Activated CD4-positive, alpha-beta T cell treated with anti-CD3 and anti-CD28 coated beads for 36 hours (primary cell): ENCODE measurements at regions not wholly inside any gene's neighbourhood (a gene's known extent, or its start where the extent isn't known, plus 50 kb on each side); places are given as distances from the start of the nearest gene placed in this dataset.
"Not testable (repeated sequence)": the region's sequence is repeated elsewhere in the genome, so short reads cannot be mapped to it uniquely, and the experiment has no call there.

ENCODE experiments used
- ATAC-seq: fragments of 200-7000 bp; cut with Tn5 transposase; one replicate; pipeline ENCODE4 v1.10.0; 2021; ENCODE audit warnings: mild to moderate bottlenecking, moderate library complexity
- CTCF ChIA-PET: fragments of 350-600 bp; sonication (Branson Sonifier 250); formaldehyde crosslinking; loops from one replicate; lab custom pipeline; 2021; ENCODE audit warnings: antibody characterized with exemption; lab: Charles Lee
- POLR2A ChIA-PET: fragments of 350-600 bp; sonication (Branson Sonifier 250); formaldehyde crosslinking; loops from one replicate; lab custom pipeline; 2021; ENCODE audit warnings: antibody characterized with exemption, inconsistent platforms; lab: Charles Lee
- DNase-seq: peaks from one replicate; pipeline ENCODE4 v3.0.0-alpha.2; 2020
- H3K27ac Mint-ChIP-seq: one replicate; pipeline ENCODE4 v1.8.0; 2021; ENCODE audit warnings: mixed read lengths
- H3K27me3 Mint-ChIP-seq: one replicate; pipeline ENCODE4 v1.8.0; 2021; ENCODE audit warnings: mixed read lengths
- H3K36me3 Mint-ChIP-seq: one replicate; pipeline ENCODE4 v1.8.0; 2021; ENCODE audit warnings: low read depth, mixed read lengths
- H3K4me1 Mint-ChIP-seq: one replicate; pipeline ENCODE4 v1.8.0; 2021; ENCODE audit warnings: mixed read lengths
- H3K4me3 Mint-ChIP-seq: one replicate; pipeline ENCODE4 v1.8.0; 2021; ENCODE audit warnings: mild to moderate bottlenecking, moderate library complexity, mixed read lengths
- H3K9me3 Mint-ChIP-seq: one replicate; pipeline ENCODE4 v1.8.0; 2021; ENCODE audit warnings: low read depth, mixed read lengths
- intact Hi-C, 2 experiments: fragments of 100-400 bp; cut with DNase I in 1 of 2; cut with micrococcal nuclease in 1 of 2; formaldehyde crosslinking; loops; one replicate each; pipeline versions ENCODE4 v1.14.2 to v1.15.1; 2022 to 2024; cut with DNase I, micrococcal nuclease

- ATAC-seq (no peak), DNase-seq (no peak)
- intact Hi-C loops, result no loop called here
- no peaks in the 10 kb centered on the region for H3K36me3 Mint-ChIP-seq
- no peaks in the 10 kb centered on the region for H3K27me3 Mint-ChIP-seq
- H3K4me1 Mint-ChIP-seq, result no peaks in the 10 kb centered on the region
- CTCF ChIA-PET, result interaction anchor here (0.7 kb wide), 1 partner anchor 20 kb away, joined by 3 read pairs; no protein-coding TSS in a partner anchor
- H3K27ac Mint-ChIP-seq, result no peak overlapping the region
- POLR2A ChIA-PET, result no interaction called here
- H3K4me3 Mint-ChIP-seq, result no peak overlapping the region
- no peaks in the 10 kb centered on the region for H3K9me3 Mint-ChIP-seq
These were observed 337.8 kb upstream of the PAPPA start for GRCh38 chr9:115815786-115816185.

- DNase-seq, POLR2A ChIA-PET, intact Hi-C loops, H3K4me1 Mint-ChIP-seq, CTCF ChIA-PET, H3K4me3 Mint-ChIP-seq, ATAC-seq, H3K27ac Mint-ChIP-seq, H3K27me3 Mint-ChIP-seq, H3K36me3 Mint-ChIP-seq, H3K9me3 Mint-ChIP-seq: not testable (repeated sequence)
These were observed 334.9 kb upstream of the PAPPA start for GRCh38 chr9:115818651-115819050.

GRCh38 chr9:115832031-115832430 lies 321.6 kb upstream of the PAPPA start:
- ChIA-PET CTCF (no interaction called here), POLR2A (no interaction called here)
- Mint-ChIP-seq H3K9me3 (no peaks in the 10 kb centered on the region), H3K27me3 (no peaks in the 10 kb centered on the region), H3K36me3 (no peaks in the 10 kb centered on the region), H3K4me1 (no peaks in the 10 kb centered on the region), H3K27ac (no peak overlapping the region), H3K4me3 (no peak overlapping the region)
- intact Hi-C loops, result no loop called here
- ATAC-seq (no peak), DNase-seq (no peak)

GRCh38 chr9:115837618-115838017 lies 316.0 kb upstream of the PAPPA start:
- Mint-ChIP-seq H3K4me3 (no peak overlapping the region), H3K36me3 (no peaks in the 10 kb centered on the region), H3K27ac (no peak overlapping the region), H3K4me1 (no peaks in the 10 kb centered on the region), H3K27me3 (no peaks in the 10 kb centered on the region), H3K9me3 (no peaks in the 10 kb centered on the region)
- DNase-seq, result no peak
- ATAC-seq, result no peak
- ChIA-PET CTCF (no interaction called here), POLR2A (no interaction called here)
- intact Hi-C loops, result no loop called here

- Mint-ChIP-seq H3K9me3 (no peaks in the 10 kb centered on the region), H3K4me1 (no peaks in the 10 kb centered on the region), H3K36me3 (no peaks in the 10 kb centered on the region), H3K27ac (no peak overlapping the region), H3K27me3 (no peaks in the 10 kb centered on the region), H3K4me3 (no peak overlapping the region)
- CTCF ChIA-PET, result no interaction called here
- DNase-seq, result no peak
- ATAC-seq, result no peak
- intact Hi-C loops, result no loop called here
- POLR2A ChIA-PET, result no interaction called here
These were observed 315.2 kb upstream of the PAPPA start for GRCh38 chr9:115838417-115838816.

GRCh38 chr9:115844433-115844832 lies 309.2 kb upstream of the PAPPA start:
- H3K27me3 Mint-ChIP-seq, H3K27ac Mint-ChIP-seq, H3K9me3 Mint-ChIP-seq, H3K36me3 Mint-ChIP-seq, DNase-seq, intact Hi-C loops, H3K4me1 Mint-ChIP-seq, CTCF ChIA-PET, ATAC-seq, POLR2A ChIA-PET, H3K4me3 Mint-ChIP-seq: not testable (repeated sequence)

- no peak overlapping the region for H3K4me3 Mint-ChIP-seq
- DNase-seq, result no peak
- H3K27me3 Mint-ChIP-seq, result no peaks in the 10 kb centered on the region
- no peak for ATAC-seq
- H3K27ac Mint-ChIP-seq, result no peak overlapping the region
- CTCF ChIA-PET, result no interaction called here
- H3K36me3 Mint-ChIP-seq, result no peaks in the 10 kb centered on the region
- intact Hi-C loops, result no loop called here
- no peaks in the 10 kb centered on the region for H3K9me3 Mint-ChIP-seq
- POLR2A ChIA-PET, result no interaction called here
- H3K4me1 Mint-ChIP-seq, result no peaks in the 10 kb centered on the region
These were observed 307.8 kb upstream of the PAPPA start for GRCh38 chr9:115845648-115846312.

GRCh38 chr9:115847216-115847615 lies 306.4 kb upstream of the PAPPA start:
- H3K4me1 Mint-ChIP-seq, result no peaks in the 10 kb centered on the region
- H3K27me3 Mint-ChIP-seq, result no peaks in the 10 kb centered on the region
- ChIA-PET POLR2A (no interaction called here), CTCF (no interaction called here)
- ATAC-seq (no peak), DNase-seq (no peak)
- no peaks in the 10 kb centered on the region for H3K9me3 Mint-ChIP-seq
- H3K4me3 Mint-ChIP-seq, result no peak overlapping the region
- H3K36me3 Mint-ChIP-seq, result no peaks in the 10 kb centered on the region
- intact Hi-C loops, result no loop called here
- no peak overlapping the region for H3K27ac Mint-ChIP-seq

GRCh38 chr9:115849679-115850412 lies 303.7 kb upstream of the PAPPA start:
- no peak for ATAC-seq
- no peaks in the 10 kb centered on the region for H3K27me3 Mint-ChIP-seq
- H3K9me3 Mint-ChIP-seq, result no peaks in the 10 kb centered on the region
- no peaks in the 10 kb centered on the region for H3K4me1 Mint-ChIP-seq
- no peak overlapping the region for H3K27ac Mint-ChIP-seq
- intact Hi-C loops, result no loop called here
- no peaks in the 10 kb centered on the region for H3K36me3 Mint-ChIP-seq
- no peak overlapping the region for H3K4me3 Mint-ChIP-seq
- no peak for DNase-seq
- POLR2A ChIA-PET, result no interaction called here
- CTCF ChIA-PET, result interaction anchor here (0.6 kb wide), 1 partner anchor 27 kb away, joined by 3 read pairs; no protein-coding TSS in a partner anchor

GRCh38 chr9:115850548-115851304 lies 302.9 kb upstream of the PAPPA start:
- ChIA-PET CTCF (interaction anchor here (0.6 kb wide), 1 partner anchor 27 kb away, joined by 3 read pairs; no protein-coding TSS in a partner anchor), POLR2A (no interaction called here)
- no peaks in the 10 kb centered on the region for H3K9me3 Mint-ChIP-seq
- no peaks in the 10 kb centered on the region for H3K36me3 Mint-ChIP-seq
- no peak for DNase-seq
- H3K27me3 Mint-ChIP-seq, result no peaks in the 10 kb centered on the region
- no peak overlapping the region for H3K4me3 Mint-ChIP-seq
- no peaks in the 10 kb centered on the region for H3K4me1 Mint-ChIP-seq
- H3K27ac Mint-ChIP-seq, result no peak overlapping the region
- intact Hi-C loops, result no loop called here
- no peak for ATAC-seq

GRCh38 chr9:115855458-115856133 lies 298.0 kb upstream of the PAPPA start:
- peaks cover 10% of the 10 kb centered on the region for H3K27me3 Mint-ChIP-seq
- no peak for DNase-seq
- ATAC-seq, result no peak
- H3K27ac Mint-ChIP-seq, result no peak overlapping the region
- H3K4me1 Mint-ChIP-seq, result no peaks in the 10 kb centered on the region
- no peak overlapping the region for H3K4me3 Mint-ChIP-seq
- CTCF ChIA-PET, result interaction anchor here (0.6 kb wide), 1 partner anchor 997 kb away, joined by 3 read pairs; no protein-coding TSS in a partner anchor
- no peaks in the 10 kb centered on the region for H3K36me3 Mint-ChIP-seq
- POLR2A ChIA-PET, result no interaction called here
- intact Hi-C loops, result no loop called here
- peaks cover 4% of the 10 kb centered on the region for H3K9me3 Mint-ChIP-seq
